Daoy (cell line): ENCODE measurements at regions not wholly inside any gene's neighbourhood (a gene's known extent, or its start where the extent isn't known, plus 50 kb on each side); places are given as distances from the start of the nearest gene placed in this dataset.
A peak's percentile ranks its signal among the peaks of the same experiment; 100 is the strongest.
"Not testable (repeated sequence)": the region's sequence is repeated elsewhere in the genome, so short reads cannot be mapped to it uniquely, and the experiment has no call there.

Source experiments
- DNase-seq: peaks from one replicate; pipeline ENCODE4 v3.0.0-alpha.2; 2015; ENCODE audit warnings: low read depth

GRCh38 chr5:142222225-142222865, 102.5 kb downstream of the SPRY4 start:
- DNase-seq, result no peak

- DNase-seq, result peak; percentile 48
Measured at GRCh38 chr5:142221091-142221860, 103.5 kb downstream of the SPRY4 start.

GRCh38 chr5:142219146-142219545, 105.7 kb downstream of the SPRY4 start:
- DNase-seq, result no peak

- no peak for DNase-seq
Measured at GRCh38 chr5:142216931-142217330, 107.9 kb downstream of the SPRY4 start.

- peak; percentile 95 for DNase-seq
Measured at GRCh38 chr5:142215915-142216681, 107.5 kb downstream of the NDFIP1 start.

- DNase-seq, result no peak
Measured at GRCh38 chr5:142213077-142213476, 104.5 kb downstream of the NDFIP1 start.

GRCh38 chr5:142211918-142212317, 103.3 kb downstream of the NDFIP1 start:
- DNase-seq, result no peak

GRCh38 chr5:142210864-142211412, 102.4 kb downstream of the NDFIP1 start:
- DNase-seq, result no peak

- DNase-seq, result no peak
Measured at GRCh38 chr5:142210011-142210410, 101.4 kb downstream of the NDFIP1 start.

GRCh38 chr5:142208777-142209312, 100.3 kb downstream of the NDFIP1 start:
- no peak for DNase-seq

- DNase-seq, result not testable (repeated sequence)
Measured at GRCh38 chr5:142208244-142208643, 99.7 kb downstream of the NDFIP1 start.

GRCh38 chr5:142206801-142207200, 98.2 kb downstream of the NDFIP1 start:
- no peak for DNase-seq

GRCh38 chr5:142204219-142204618, 95.6 kb downstream of the NDFIP1 start:
- DNase-seq, result no peak
